ENCODE measurements at regions not wholly inside any gene's neighbourhood (a gene's known extent, or its start where the extent isn't known, plus 50 kb on each side); places are given as distances from the start of the nearest gene placed in this dataset.
"Not testable (repeated sequence)": the region's sequence is repeated elsewhere in the genome, so short reads cannot be mapped to it uniquely, and the experiment has no call there.

GRCh38 chr14:48113713-48114112 lies 438.3 kb upstream of the MDGA2 start:
- no peaks in the 10 kb centered on the region for H3K27me3 Mint-ChIP-seq (ENCODE audit: low read depth)
- no peak overlapping the region for H3K4me3 Mint-ChIP-seq
- no peaks in the 10 kb centered on the region for H3K36me3 Mint-ChIP-seq (ENCODE audit: low read depth)
- peaks cover 39% of the 10 kb centered on the region for H3K9me3 Mint-ChIP-seq
- DNase-seq (ENCODE audit: low spot score): no peak
- H3K4me1 Mint-ChIP-seq (ENCODE audit: low read depth): no peaks in the 10 kb centered on the region
- no peak overlapping the region for H3K27ac Mint-ChIP-seq

DNA sequence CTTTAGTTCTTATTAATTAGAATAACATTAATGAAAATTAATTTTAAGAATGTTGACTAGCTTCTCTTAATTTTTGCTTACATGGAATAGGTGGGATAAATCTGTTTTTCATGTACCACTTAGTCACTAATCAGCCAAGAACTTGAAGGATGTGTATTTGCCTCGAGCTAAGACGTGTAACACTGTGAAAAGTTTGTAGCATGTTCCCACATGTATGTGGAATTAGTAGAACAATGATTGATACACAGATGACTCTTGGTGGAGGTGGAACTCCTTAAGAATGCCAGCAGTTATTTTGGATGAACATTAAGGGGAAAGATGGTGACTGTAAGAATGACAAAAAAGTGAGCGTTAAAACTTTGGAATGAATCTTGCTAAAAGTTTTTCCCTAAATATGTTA lies 435.7 kb upstream of the MDGA2 start:
- DNase-seq (ENCODE audit: low spot score): no peak
- H3K36me3 Mint-ChIP-seq (ENCODE audit: low read depth): no peaks in the 10 kb centered on the region
- peaks cover 26% of the 10 kb centered on the region for H3K9me3 Mint-ChIP-seq
- no peaks in the 10 kb centered on the region for H3K4me1 Mint-ChIP-seq (ENCODE audit: low read depth)
- H3K27ac Mint-ChIP-seq: no peak overlapping the region
- no peak overlapping the region for H3K4me3 Mint-ChIP-seq
- no peaks in the 10 kb centered on the region for H3K27me3 Mint-ChIP-seq (ENCODE audit: low read depth)

DNA sequence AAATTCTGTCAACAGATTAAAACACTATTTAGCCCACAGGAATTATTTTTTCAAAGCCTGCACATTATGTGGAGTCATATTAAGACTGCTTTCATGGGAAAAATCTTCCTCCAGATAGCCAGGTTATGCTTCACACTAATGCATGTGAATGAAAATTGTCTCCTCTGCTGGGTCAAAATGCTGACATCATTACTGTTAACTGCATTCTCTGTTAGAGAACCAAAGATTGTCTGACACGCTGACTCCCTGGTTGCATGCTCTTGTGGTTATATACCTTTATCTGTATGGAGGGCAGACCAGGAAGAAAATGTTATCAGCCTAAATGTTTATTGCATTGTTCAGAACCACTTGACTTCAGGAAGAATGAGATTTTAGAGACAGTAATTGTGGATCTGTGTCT lies 432.2 kb upstream of the MDGA2 start:
- Mint-ChIP-seq H3K27ac (no peak overlapping the region), H3K9me3 (peaks cover 27% of the 10 kb centered on the region)

DNA sequence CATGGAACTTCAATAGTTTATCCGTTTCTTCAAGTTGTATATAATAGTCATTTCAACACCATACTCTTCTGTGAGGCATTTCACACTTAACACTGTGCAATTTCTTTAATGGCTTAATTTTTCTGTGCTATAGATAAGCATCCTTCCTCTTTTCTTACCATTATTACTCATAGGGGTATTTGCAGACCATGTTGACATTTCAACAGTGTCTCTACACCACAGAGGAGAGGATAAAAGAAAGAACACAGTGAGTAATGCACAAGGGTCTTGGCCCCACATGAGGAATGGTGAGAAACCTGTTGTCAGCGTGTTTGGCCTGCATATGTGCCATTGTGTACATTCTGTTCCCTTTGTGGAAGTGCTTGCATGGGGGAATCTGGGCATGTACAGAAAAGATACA lies 421.5 kb upstream of the MDGA2 start:
- Mint-ChIP-seq H3K4me3 (no peak overlapping the region), H3K36me3 (ENCODE audit: low read depth) (peaks cover 1% of the 10 kb centered on the region), H3K4me1 (ENCODE audit: low read depth) (no peaks in the 10 kb centered on the region), H3K27me3 (ENCODE audit: low read depth) (no peaks in the 10 kb centered on the region), H3K9me3 (peaks cover 34% of the 10 kb centered on the region), H3K27ac (no peak overlapping the region)
- DNase-seq (ENCODE audit: low spot score): no peak

More for the DNA sequence above, 432.2 kb upstream of the MDGA2 start:
- DNase-seq (ENCODE audit: low spot score): no peak
- Mint-ChIP-seq H3K4me1 (ENCODE audit: low read depth) (no peaks in the 10 kb centered on the region), H3K27me3 (ENCODE audit: low read depth) (no peaks in the 10 kb centered on the region), H3K36me3 (ENCODE audit: low read depth) (no peaks in the 10 kb centered on the region), H3K4me3 (no peak overlapping the region)

GRCh38 chr14:48086516-48086915 lies 411.1 kb upstream of the MDGA2 start:
- Mint-ChIP-seq H3K4me1 (ENCODE audit: low read depth) (no peaks in the 10 kb centered on the region), H3K27ac (no peak overlapping the region), H3K4me3 (no peak overlapping the region), H3K36me3 (ENCODE audit: low read depth) (no peaks in the 10 kb centered on the region), H3K27me3 (ENCODE audit: low read depth) (no peaks in the 10 kb centered on the region), H3K9me3 (peaks cover 31% of the 10 kb centered on the region)
- no peak for DNase-seq (ENCODE audit: low spot score)

- no peaks in the 10 kb centered on the region for H3K27me3 Mint-ChIP-seq (ENCODE audit: low read depth)
- H3K4me3 Mint-ChIP-seq: no peak overlapping the region
- peaks cover 36% of the 10 kb centered on the region for H3K9me3 Mint-ChIP-seq
- no peaks in the 10 kb centered on the region for H3K4me1 Mint-ChIP-seq (ENCODE audit: low read depth)
- H3K36me3 Mint-ChIP-seq (ENCODE audit: low read depth): no peaks in the 10 kb centered on the region
- no peak overlapping the region for H3K27ac Mint-ChIP-seq
- DNase-seq (ENCODE audit: low spot score): no peak
Observed at GRCh38 chr14:48075487-48075886, 400.1 kb upstream of the MDGA2 start.

DNA sequence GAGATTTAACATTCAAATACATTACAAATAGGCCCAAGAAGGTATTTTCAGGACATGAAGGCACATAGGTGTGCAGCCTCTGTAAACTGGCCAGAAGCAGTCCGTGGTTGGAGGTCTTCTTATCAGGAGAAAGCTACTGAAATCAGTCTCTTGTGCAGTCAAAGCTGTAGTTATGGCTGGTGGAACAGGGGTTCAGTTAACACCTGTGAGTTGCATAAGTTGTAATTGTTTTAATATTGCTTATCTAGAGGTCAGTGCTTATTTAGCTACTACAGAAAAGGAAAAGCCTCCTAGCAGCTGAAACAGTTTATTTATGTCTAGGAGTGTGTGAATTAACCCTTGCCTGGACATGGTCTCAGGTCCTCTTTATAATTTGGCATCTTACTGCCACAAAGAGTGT lies 377.6 kb upstream of the MDGA2 start:
- no peak overlapping the region for H3K27ac Mint-ChIP-seq
- no peaks in the 10 kb centered on the region for H3K4me1 Mint-ChIP-seq (ENCODE audit: low read depth)
- DNase-seq (ENCODE audit: low spot score): no peak
- no peaks in the 10 kb centered on the region for H3K27me3 Mint-ChIP-seq (ENCODE audit: low read depth)
- H3K9me3 Mint-ChIP-seq: peaks cover 20% of the 10 kb centered on the region
- H3K4me3 Mint-ChIP-seq: no peak overlapping the region
- H3K36me3 Mint-ChIP-seq (ENCODE audit: low read depth): no peaks in the 10 kb centered on the region

DNA sequence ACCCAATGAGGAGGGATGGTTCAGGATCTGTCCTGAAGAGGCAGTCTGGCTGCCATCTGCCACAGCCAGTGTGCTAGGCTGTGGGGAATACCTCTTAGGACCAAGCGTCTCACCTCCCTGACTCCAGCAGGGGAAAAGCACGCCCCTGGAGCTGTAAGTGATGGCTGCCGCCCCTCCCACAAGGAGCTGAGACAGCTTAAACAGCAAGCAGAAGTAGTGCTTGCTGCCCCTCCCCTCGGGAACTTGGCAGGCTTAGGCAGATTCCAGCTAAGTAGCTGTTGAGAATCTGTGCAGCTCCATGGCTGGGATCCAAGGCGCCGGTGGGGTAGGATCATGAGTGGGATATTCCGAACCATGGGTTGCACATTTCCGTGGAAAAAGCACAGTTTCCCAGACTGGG lies 360.4 kb upstream of the MDGA2 start:
- no peak overlapping the region for H3K27ac Mint-ChIP-seq
- no peaks in the 10 kb centered on the region for H3K27me3 Mint-ChIP-seq (ENCODE audit: low read depth)
- DNase-seq (ENCODE audit: low spot score): no peak
- H3K9me3 Mint-ChIP-seq: peaks cover 55% of the 10 kb centered on the region
- no peaks in the 10 kb centered on the region for H3K4me1 Mint-ChIP-seq (ENCODE audit: low read depth)
- H3K4me3 Mint-ChIP-seq: no peak overlapping the region
- H3K36me3 Mint-ChIP-seq (ENCODE audit: low read depth): no peaks in the 10 kb centered on the region

- H3K27ac Mint-ChIP-seq: no peak overlapping the region
- no peaks in the 10 kb centered on the region for H3K36me3 Mint-ChIP-seq (ENCODE audit: low read depth)
- H3K9me3 Mint-ChIP-seq: peaks cover 14% of the 10 kb centered on the region
- no peak for DNase-seq (ENCODE audit: low spot score)
- H3K4me3 Mint-ChIP-seq: no peak overlapping the region
- no peaks in the 10 kb centered on the region for H3K4me1 Mint-ChIP-seq (ENCODE audit: low read depth)
- no peaks in the 10 kb centered on the region for H3K27me3 Mint-ChIP-seq (ENCODE audit: low read depth)
Observed at GRCh38 chr14:48027115-48027514, 351.7 kb upstream of the MDGA2 start.

DNA sequence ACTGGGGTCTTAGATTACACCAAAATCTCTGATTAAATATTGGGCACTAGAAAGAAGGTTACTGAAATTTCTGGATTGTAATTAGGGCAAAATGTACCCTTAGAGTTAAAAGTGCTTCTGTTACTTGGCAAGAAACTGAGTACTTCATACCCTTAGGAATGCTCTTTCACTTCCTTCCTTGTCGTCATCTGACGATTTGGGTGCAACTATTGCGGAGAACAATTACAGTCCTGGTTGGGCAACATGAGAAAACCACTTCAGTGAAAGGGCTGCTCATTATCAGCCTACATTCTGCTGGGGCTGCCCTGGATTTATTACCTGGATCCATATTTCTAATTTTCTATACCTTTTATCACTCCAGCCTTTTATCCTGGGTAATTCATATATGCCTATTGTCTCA lies 348.5 kb upstream of the MDGA2 start:
- no peaks in the 10 kb centered on the region for H3K36me3 Mint-ChIP-seq (ENCODE audit: low read depth)
- peaks cover 17% of the 10 kb centered on the region for H3K9me3 Mint-ChIP-seq
- H3K27me3 Mint-ChIP-seq (ENCODE audit: low read depth): no peaks in the 10 kb centered on the region
- no peak for DNase-seq (ENCODE audit: low spot score)
- H3K4me3 Mint-ChIP-seq: no peak overlapping the region
- H3K4me1 Mint-ChIP-seq (ENCODE audit: low read depth): no peaks in the 10 kb centered on the region
- H3K27ac Mint-ChIP-seq: no peak overlapping the region

DNA sequence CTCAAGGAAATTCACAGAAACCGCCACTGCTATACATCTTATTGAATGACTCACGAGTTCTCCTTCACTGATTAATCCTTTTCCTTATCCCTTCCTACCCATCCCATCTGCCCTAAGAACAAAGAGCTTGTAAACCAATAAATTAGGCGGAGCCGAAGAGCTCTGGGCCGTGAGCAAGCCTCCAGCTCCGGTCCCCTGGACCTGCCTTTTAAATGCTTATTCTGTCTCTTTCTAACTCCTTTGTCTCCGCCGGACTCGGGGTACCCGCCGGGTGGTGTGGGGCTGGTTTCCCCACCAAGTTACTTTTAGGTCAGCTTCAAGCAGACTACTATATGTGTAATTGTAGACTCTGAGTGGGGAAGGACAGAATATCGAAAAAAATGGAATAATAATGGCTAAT lies 336.1 kb upstream of the MDGA2 start:
- H3K27ac Mint-ChIP-seq: not testable (repeated sequence)

GRCh38 chr14:48008646-48009045 lies 333.2 kb upstream of the MDGA2 start:
- no peak for DNase-seq (ENCODE audit: low spot score)
- Mint-ChIP-seq H3K36me3 (ENCODE audit: low read depth) (no peaks in the 10 kb centered on the region), H3K9me3 (peaks cover 24% of the 10 kb centered on the region), H3K27me3 (ENCODE audit: low read depth) (no peaks in the 10 kb centered on the region), H3K4me3 (no peak overlapping the region), H3K27ac (no peak overlapping the region), H3K4me1 (ENCODE audit: low read depth) (no peaks in the 10 kb centered on the region)

More for the DNA sequence above, 336.1 kb upstream of the MDGA2 start:
- DNase-seq (ENCODE audit: low spot score); H3K4me1 Mint-ChIP-seq (ENCODE audit: low read depth); H3K4me3 Mint-ChIP-seq; H3K36me3 Mint-ChIP-seq (ENCODE audit: low read depth); H3K27me3 Mint-ChIP-seq (ENCODE audit: low read depth): not testable (repeated sequence)
- H3K9me3 Mint-ChIP-seq: peaks cover 28% of the 10 kb centered on the region

GRCh38 chr14:48005986-48006385 lies 330.6 kb upstream of the MDGA2 start:
- H3K27me3 Mint-ChIP-seq (ENCODE audit: low read depth): no peaks in the 10 kb centered on the region
- H3K4me1 Mint-ChIP-seq (ENCODE audit: low read depth): no peaks in the 10 kb centered on the region
- H3K4me3 Mint-ChIP-seq: no peak overlapping the region

GRCh38 chr14:47993883-47994282 lies 318.5 kb upstream of the MDGA2 start:
- Mint-ChIP-seq H3K4me3 (no peak overlapping the region), H3K27ac (no peak overlapping the region), H3K9me3 (peaks cover 19% of the 10 kb centered on the region), H3K27me3 (ENCODE audit: low read depth) (no peaks in the 10 kb centered on the region), H3K4me1 (ENCODE audit: low read depth) (no peaks in the 10 kb centered on the region), H3K36me3 (ENCODE audit: low read depth) (no peaks in the 10 kb centered on the region)
- no peak for DNase-seq (ENCODE audit: low spot score)

More at GRCh38 chr14:48005986-48006385, 330.6 kb upstream of the MDGA2 start:
- DNase-seq (ENCODE audit: low spot score): no peak
- no peaks in the 10 kb centered on the region for H3K36me3 Mint-ChIP-seq (ENCODE audit: low read depth)
- H3K27ac Mint-ChIP-seq: no peak overlapping the region
- H3K9me3 Mint-ChIP-seq: peaks cover 7% of the 10 kb centered on the region

DNA sequence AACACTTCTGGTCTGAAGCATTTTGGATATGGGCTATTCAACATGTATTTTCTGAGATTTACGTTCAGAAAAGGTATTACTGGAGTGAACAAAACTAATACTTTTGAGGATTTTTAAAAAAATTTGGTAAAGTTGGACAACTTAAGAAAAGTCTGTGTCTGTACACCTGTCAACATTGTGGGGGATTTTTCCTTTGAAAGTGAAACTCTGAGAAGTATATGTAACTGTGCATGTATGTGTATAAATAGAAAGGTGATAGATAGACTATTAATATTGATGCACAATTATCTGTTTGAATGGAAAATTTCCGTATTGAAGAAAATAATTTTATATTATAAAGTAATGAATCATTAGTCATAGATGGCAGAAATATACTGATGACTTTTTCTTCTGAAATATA lies 312.8 kb upstream of the MDGA2 start:
- H3K27me3 Mint-ChIP-seq (ENCODE audit: low read depth): no peaks in the 10 kb centered on the region
- no peak overlapping the region for H3K4me3 Mint-ChIP-seq
- H3K36me3 Mint-ChIP-seq (ENCODE audit: low read depth): no peaks in the 10 kb centered on the region
- peaks cover 11% of the 10 kb centered on the region for H3K9me3 Mint-ChIP-seq
- H3K27ac Mint-ChIP-seq: no peak overlapping the region
- no peak for DNase-seq (ENCODE audit: low spot score)
- H3K4me1 Mint-ChIP-seq (ENCODE audit: low read depth): no peaks in the 10 kb centered on the region
